IMR-90 (cell line): ENCODE measurements at regions not wholly inside any gene's neighbourhood (a gene's known extent, or its start where the extent isn't known, plus 50 kb on each side); places are given as distances from the start of the nearest gene placed in this dataset.

ENCODE experiments used
- ATAC-seq: fragments of 200-7000 bp; cut with Tn5 transposase; 2 replicates; pipeline ENCODE4 v1.9.1; 2020; ENCODE audit warnings: low read depth, mild to moderate bottlenecking, moderate library complexity
- BruUV-seq: library from RNA; stranded (reverse); fragments of 400-500 nt; replicated peaks from 2 replicates; lab custom pipeline; 2021; lab: Mats Ljungman, UMichigan
- CTCF ChIA-PET: fragments of 300-600 bp; formaldehyde crosslinking; extraction: SDS; loops from one replicate; lab custom pipeline; 2021; ENCODE audit warnings: antibody characterized with exemption; lab: Yijun Ruan, JAX
- POLR2A ChIA-PET: fragments of 300-600 bp; sonication (Branson Sonifier 250); formaldehyde crosslinking; loops from one replicate; lab custom pipeline; 2022; ENCODE audit warnings: antibody characterized with exemption; ENCODE audit not compliant: unreplicated experiment; lab: Charles Lee
- DNase-seq: peaks from one replicate; pipeline ENCODE4 v3.0.0; 2013
- H2AFZ ChIP-seq: replicated peaks from 2 replicates; pipeline ENCODE3; 2013; ENCODE audit warnings: low read length, mild to moderate bottlenecking; ENCODE audit not compliant: poor library complexity
- H2AK5ac ChIP-seq: 2 replicates; pipeline ENCODE4 v1.6.1; 2013; ENCODE audit warnings: low read depth, low read length, inconsistent platforms
- H2AK9ac ChIP-seq: replicated peaks from 2 replicates; pipeline ENCODE3; 2013; ENCODE audit warnings: mild to moderate bottlenecking, low read depth, low read length, moderate library complexity; ENCODE audit not compliant: poor library complexity
- H2BK120ac ChIP-seq: 2 replicates; pipeline ENCODE4 v1.6.1; 2013; ENCODE audit warnings: low read depth, low read length, inconsistent platforms
- H2BK15ac ChIP-seq: 3 replicates; pipeline ENCODE4 v1.6.1; 2013; ENCODE audit warnings: low read depth, low read length, inconsistent platforms
- H2BK20ac ChIP-seq: 2 replicates; pipeline ENCODE4 v1.6.1; 2013; ENCODE audit warnings: low read depth, mild to moderate bottlenecking, inconsistent platforms, low read length, moderate library complexity
- H2BK5ac ChIP-seq: 2 replicates; pipeline ENCODE4 v1.6.1; 2013; ENCODE audit warnings: mild to moderate bottlenecking, low read depth, low read length, inconsistent platforms; ENCODE audit not compliant: poor library complexity, severe bottlenecking
- H3K14ac ChIP-seq: replicated peaks from 2 replicates; pipeline ENCODE4 v1.6.1; 2013; ENCODE audit warnings: low read depth, low read length, inconsistent platforms
- H3K18ac ChIP-seq: 2 replicates; pipeline ENCODE4 v1.6.1; 2013; ENCODE audit warnings: low read depth, low read length, control low read depth
- H3K23ac ChIP-seq: 2 replicates; pipeline ENCODE4 v1.6.1; 2013; ENCODE audit warnings: low read depth, low read length, inconsistent platforms
- H3K27ac ChIP-seq: 2 replicates; pipeline ENCODE4 v1.5.1; 2013; ENCODE audit warnings: mild to moderate bottlenecking, control low read depth, low read length; ENCODE audit not compliant: insufficient read depth
- H3K27me3 ChIP-seq: 2 replicates; pipeline ENCODE4 v1.6.1; 2013; ENCODE audit warnings: low read length; ENCODE audit not compliant: control insufficient read depth, insufficient read depth
- H3K36me3 ChIP-seq: 2 replicates; pipeline ENCODE4 v1.6.1; 2013; ENCODE audit warnings: low read length, mixed read lengths; ENCODE audit not compliant: control insufficient read depth, insufficient read depth
- H3K4ac ChIP-seq: 2 replicates; pipeline ENCODE4 v1.6.1; 2013; ENCODE audit warnings: low read depth, low read length, inconsistent platforms
- H3K4me1 ChIP-seq: 2 replicates; pipeline ENCODE4 v1.6.1; 2013; ENCODE audit warnings: low read length, mixed read lengths; ENCODE audit not compliant: control insufficient read depth, insufficient read depth
- H3K4me2 ChIP-seq: 2 replicates; pipeline ENCODE4 v1.6.1; 2013; ENCODE audit warnings: low read depth, mild to moderate bottlenecking, control low read depth, low read length, moderate library complexity
- H3K4me3 ChIP-seq: 2 replicates; pipeline ENCODE4 v1.5.1; 2013; ENCODE audit warnings: low read depth, mild to moderate bottlenecking, control low read depth, low read length, moderate library complexity; ENCODE audit not compliant: insufficient read depth
- H3K56ac ChIP-seq: 2 replicates; pipeline ENCODE4 v1.6.1; 2013; ENCODE audit warnings: low read length, inconsistent platforms; ENCODE audit not compliant: insufficient read depth; ENCODE audit errors: extremely low read depth
- H3K79me1 ChIP-seq, 2 experiments: 2 replicates each; pipeline ENCODE4 v1.6.1; 2013; ENCODE audit warnings: low read length in 2 of 2, inconsistent platforms in 1 of 2, low read depth in 1 of 2
- H3K9ac ChIP-seq: 2 replicates; pipeline ENCODE4 v1.6.1; 2013; ENCODE audit warnings: low read depth, low read length, control low read depth
- H3K9me1 ChIP-seq: 2 replicates; pipeline ENCODE4 v1.6.1; 2013; ENCODE audit warnings: low read length, inconsistent platforms; ENCODE audit not compliant: insufficient read depth
- H3K9me3 ChIP-seq: 2 replicates; pipeline ENCODE4 v1.6.1; 2013; ENCODE audit warnings: low read length; ENCODE audit not compliant: control insufficient read depth, insufficient read depth
- H4K20me1 ChIP-seq: 2 replicates; pipeline ENCODE4 v1.6.1; 2013; ENCODE audit warnings: low read length, inconsistent platforms; ENCODE audit not compliant: insufficient read depth
- H4K5ac ChIP-seq: 2 replicates; pipeline ENCODE4 v1.6.1; 2013; ENCODE audit warnings: mild to moderate bottlenecking, low read depth, low read length, control low read depth
- H4K8ac ChIP-seq, 2 experiments: 2 replicates each; pipeline ENCODE4 v1.6.1; 2013; ENCODE audit warnings: low read depth in 2 of 2, low read length in 2 of 2, control low read depth in 1 of 2, inconsistent platforms in 1 of 2
- H4K91ac ChIP-seq: 2 replicates; pipeline ENCODE4 v1.6.1; 2013; ENCODE audit warnings: low read depth, low read length, inconsistent platforms; ENCODE audit not compliant: insufficient read depth
- BHLHE40 ChIP-seq: fragments of 150-350 bp; IDR thresholded peaks from 2 replicates; pipeline ENCODE4 v1.6.1; 2016; ENCODE audit warnings: mild to moderate bottlenecking, low read depth, low read length
- CEBPB ChIP-seq: IDR thresholded peaks from 2 replicates; pipeline ENCODE4 v1.6.1; 2012; ENCODE audit warnings: low read depth, low read length, improper control_type of control experiment
- CHD1 ChIP-seq: IDR thresholded peaks from 2 replicates; pipeline ENCODE4 v1.6.1; 2012; ENCODE audit warnings: low read depth, low read length, improper control_type of control experiment
- FOS ChIP-seq: fragments of 150-350 bp; IDR thresholded peaks from 2 replicates; pipeline ENCODE4 v1.6.1; 2016; ENCODE audit warnings: low read depth, low read length
- MAFK ChIP-seq: IDR thresholded peaks from 2 replicates; pipeline ENCODE4 v1.6.1; 2012; ENCODE audit warnings: low read depth, low read length, improper control_type of control experiment
- MAZ ChIP-seq: IDR thresholded peaks from 2 replicates; pipeline ENCODE4 v1.6.1; 2012; ENCODE audit warnings: low read depth, mild to moderate bottlenecking, low read length, improper control_type of control experiment, moderate library complexity, borderline replicate concordance
- MXI1 ChIP-seq: IDR thresholded peaks from 2 replicates; pipeline ENCODE4 v1.6.1; 2012; ENCODE audit warnings: low read depth, mild to moderate bottlenecking, low read length, moderate library complexity, borderline replicate concordance
- NFE2L2 ChIP-seq: fragments of 150-350 bp; IDR thresholded peaks from 2 replicates; pipeline ENCODE4 v1.6.1; 2016; ENCODE audit warnings: low read depth, mild to moderate bottlenecking, low read length
- POLR2A ChIP-seq: IDR thresholded peaks from 2 replicates; pipeline ENCODE4 v1.6.1; 2012; ENCODE audit warnings: mild to moderate bottlenecking, low read depth, low read length
- RAD21 ChIP-seq: IDR thresholded peaks from 2 replicates; pipeline ENCODE4 v1.6.1; 2012; ENCODE audit warnings: low read length, improper control_type of control experiment
- RCOR1 ChIP-seq: IDR thresholded peaks from 2 replicates; pipeline ENCODE4 v1.6.1; 2012; ENCODE audit warnings: mild to moderate bottlenecking, low read length, improper control_type of control experiment; ENCODE audit not compliant: insufficient replicate concordance
- RFX5 ChIP-seq: IDR thresholded peaks from 2 replicates; pipeline ENCODE4 v1.8.0; 2012; ENCODE audit warnings: low read depth, mild to moderate bottlenecking, low read length, moderate library complexity
- SMC3 ChIP-seq: fragments of 150-350 bp; IDR thresholded peaks from 2 replicates; pipeline ENCODE4 v1.6.1; 2016; ENCODE audit warnings: low read depth, mild to moderate bottlenecking, antibody characterized with exemption, low read length, moderate library complexity
- WGBS, 2 experiments: methylation state at CpG; one replicate each; pipeline versions ENCODE4 v1.1.5 to v1.1.7; 2013; ENCODE audit warnings: missing lambda C conversion rate in 2 of 2; ENCODE audit not compliant: insufficient read length in 1 of 2; ENCODE audit errors: extremely low coverage in 2 of 2; 5-methylcytosine and 5-hydroxymethylcytosine counted together
- dilution Hi-C: fragments of 300-500 bp; cut with HindIII; formaldehyde crosslinking; loops from one replicate; pipeline ENCODE4 v1.14.3; 2018; ENCODE audit warnings: low sequenced_read_pairs; ENCODE audit not compliant: unreplicated experiment
- in situ Hi-C: fragments of 300-500 bp; cut with MboI; formaldehyde crosslinking; loops from 3 replicates; pipeline ENCODE4 v1.14.3; 2019; ENCODE audit warnings: low sequenced_read_pairs, inconsistent platforms, mixed read lengths
- intact Hi-C: fragments of 100-400 bp; cut with micrococcal nuclease; formaldehyde crosslinking; loops from 2 replicates; pipeline ENCODE4 v1.10.0; 2022
- TF ChIP-seq, protein P1 (sequence below): fragments of 150-350 bp; IDR thresholded peaks from 2 replicates; pipeline ENCODE4 v1.6.1; 2016; ENCODE audit warnings: low read depth, mild to moderate bottlenecking, low read length, moderate library complexity, borderline replicate concordance
- TF ChIP-seq, protein P2 (sequence below): conservative IDR thresholded peaks from 2 replicates; pipeline ENCODE4 v1.5.1; 2012; ENCODE audit warnings: mild to moderate bottlenecking, low read depth, low read length, improper control_type of control experiment
- TF ChIP-seq, protein P3 (sequence below): fragments of 150-350 bp; IDR thresholded peaks from 2 replicates; pipeline ENCODE4 v1.6.1; 2017; ENCODE audit warnings: mild to moderate bottlenecking, antibody characterized with exemption, low read length, low read depth

DNA sequence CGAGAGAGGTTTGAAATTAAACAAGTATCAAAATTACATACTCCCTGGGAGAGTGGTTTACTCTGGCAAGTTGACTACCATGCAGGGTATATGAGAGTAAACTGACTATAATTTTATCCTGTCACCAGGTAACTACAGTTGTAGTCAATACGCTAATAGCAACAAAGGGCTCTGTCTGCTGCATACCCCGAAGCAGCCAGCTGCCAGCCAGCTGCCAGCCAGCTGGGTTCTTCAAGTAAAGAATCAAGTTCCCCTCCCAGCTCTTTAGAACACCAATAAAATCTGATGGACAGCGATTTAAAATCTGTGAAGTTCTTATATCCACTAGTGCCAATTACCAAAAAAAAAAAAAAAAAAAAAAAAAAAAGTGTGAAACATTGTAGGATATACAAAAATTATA is 417.7 kb upstream of the CFAP20DC start:
- ChIA-PET POLR2A (no interaction called here), CTCF (no interaction called here)
- Histone ChIP-seq H2BK5ac (no peak overlapping the region), H3K4me3 (no peak overlapping the region), H4K91ac (no peak overlapping the region), H3K9me3 (peaks cover 4% of the 10 kb centered on the region; the same call in 1 of the 2 replicates), H2BK120ac (no peak overlapping the region), H3K18ac (no peak overlapping the region), H2BK20ac (no peak overlapping the region), H2AFZ (no peak overlapping the region), H3K9ac (no peak overlapping the region), H3K9me1 (no peaks in the 10 kb centered on the region), H3K27me3 (no peaks in the 10 kb centered on the region), H3K27ac (no peak overlapping the region), H2AK5ac (no peak overlapping the region), H4K5ac (no peak overlapping the region), H3K4ac (no peak overlapping the region), H3K23ac (no peak overlapping the region), H3K79me1 (no peaks in the 10 kb centered on the region), H3K56ac (no peak overlapping the region), H2BK15ac (no peak overlapping the region), H4K20me1 (no peaks in the 10 kb centered on the region), H3K4me1 (no peaks in the 10 kb centered on the region), H3K4me2 (no peak overlapping the region), H3K14ac (no peak overlapping the region), H3K36me3 (no peaks in the 10 kb centered on the region), H2AK9ac (no peak overlapping the region), H4K8ac (no peak overlapping the region)
- DNase-seq (no peak), ATAC-seq (no peak)
- no peak for TF ChIP-seq CHD1
- TF ChIP-seq POLR2A: no peak
- TF ChIP-seq BHLHE40: no peak
- no peak for TF ChIP-seq NFE2L2
- TF ChIP-seq CEBPB: no peak
- no peak for TF ChIP-seq FOS
- no peak for TF ChIP-seq MAFK
- no peak for TF ChIP-seq RAD21
- no peak for TF ChIP-seq SMC3
- TF ChIP-seq RFX5: no peak
- TF ChIP-seq MAZ: no peak
- TF ChIP-seq MXI1: no peak
- no peak for TF ChIP-seq RCOR1
- TF ChIP-seq, protein P1, sequence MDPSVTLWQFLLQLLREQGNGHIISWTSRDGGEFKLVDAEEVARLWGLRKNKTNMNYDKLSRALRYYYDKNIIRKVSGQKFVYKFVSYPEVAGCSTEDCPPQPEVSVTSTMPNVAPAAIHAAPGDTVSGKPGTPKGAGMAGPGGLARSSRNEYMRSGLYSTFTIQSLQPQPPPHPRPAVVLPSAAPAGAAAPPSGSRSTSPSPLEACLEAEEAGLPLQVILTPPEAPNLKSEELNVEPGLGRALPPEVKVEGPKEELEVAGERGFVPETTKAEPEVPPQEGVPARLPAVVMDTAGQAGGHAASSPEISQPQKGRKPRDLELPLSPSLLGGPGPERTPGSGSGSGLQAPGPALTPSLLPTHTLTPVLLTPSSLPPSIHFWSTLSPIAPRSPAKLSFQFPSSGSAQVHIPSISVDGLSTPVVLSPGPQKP: no peak
- TF ChIP-seq, protein P2, sequence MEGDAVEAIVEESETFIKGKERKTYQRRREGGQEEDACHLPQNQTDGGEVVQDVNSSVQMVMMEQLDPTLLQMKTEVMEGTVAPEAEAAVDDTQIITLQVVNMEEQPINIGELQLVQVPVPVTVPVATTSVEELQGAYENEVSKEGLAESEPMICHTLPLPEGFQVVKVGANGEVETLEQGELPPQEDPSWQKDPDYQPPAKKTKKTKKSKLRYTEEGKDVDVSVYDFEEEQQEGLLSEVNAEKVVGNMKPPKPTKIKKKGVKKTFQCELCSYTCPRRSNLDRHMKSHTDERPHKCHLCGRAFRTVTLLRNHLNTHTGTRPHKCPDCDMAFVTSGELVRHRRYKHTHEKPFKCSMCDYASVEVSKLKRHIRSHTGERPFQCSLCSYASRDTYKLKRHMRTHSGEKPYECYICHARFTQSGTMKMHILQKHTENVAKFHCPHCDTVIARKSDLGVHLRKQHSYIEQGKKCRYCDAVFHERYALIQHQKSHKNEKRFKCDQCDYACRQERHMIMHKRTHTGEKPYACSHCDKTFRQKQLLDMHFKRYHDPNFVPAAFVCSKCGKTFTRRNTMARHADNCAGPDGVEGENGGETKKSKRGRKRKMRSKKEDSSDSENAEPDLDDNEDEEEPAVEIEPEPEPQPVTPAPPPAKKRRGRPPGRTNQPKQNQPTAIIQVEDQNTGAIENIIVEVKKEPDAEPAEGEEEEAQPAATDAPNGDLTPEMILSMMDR: no peak
- TF ChIP-seq, protein P3, sequence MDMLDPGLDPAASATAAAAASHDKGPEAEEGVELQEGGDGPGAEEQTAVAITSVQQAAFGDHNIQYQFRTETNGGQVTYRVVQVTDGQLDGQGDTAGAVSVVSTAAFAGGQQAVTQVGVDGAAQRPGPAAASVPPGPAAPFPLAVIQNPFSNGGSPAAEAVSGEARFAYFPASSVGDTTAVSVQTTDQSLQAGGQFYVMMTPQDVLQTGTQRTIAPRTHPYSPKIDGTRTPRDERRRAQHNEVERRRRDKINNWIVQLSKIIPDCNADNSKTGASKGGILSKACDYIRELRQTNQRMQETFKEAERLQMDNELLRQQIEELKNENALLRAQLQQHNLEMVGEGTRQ: no peak
- in situ Hi-C loops (no loop called here), dilution Hi-C loops (no loop called here), intact Hi-C loops (no loop called here)
- no TSS peak for BruUV-seq
- WGBS, 2 experiments: no CpG with 5 or more reads among the region's 4 CpGs
